ENCODE measurements at regions not wholly inside any gene's neighbourhood (a gene's known extent, or its start where the extent isn't known, plus 50 kb on each side); places are given as distances from the start of the nearest gene placed in this dataset.

GRCh38 chr5:107129051-107129450 is 541.7 kb downstream of the EFNA5 start:
- DNase-seq, result no peak

- DNase-seq, result no peak
Measured at GRCh38 chr5:107127878-107128277, 542.9 kb downstream of the EFNA5 start.

GRCh38 chr5:107126341-107126740 is 544.4 kb downstream of the EFNA5 start:
- no peak for DNase-seq

GRCh38 chr5:107124376-107124775 is 546.4 kb downstream of the EFNA5 start:
- no peak for DNase-seq

- no peak for DNase-seq
Measured at GRCh38 chr5:107123014-107123413, 547.7 kb downstream of the EFNA5 start.

GRCh38 chr5:107121793-107122519 is 548.8 kb downstream of the EFNA5 start:
- no peak for DNase-seq

GRCh38 chr5:107119656-107120055 is 551.1 kb downstream of the EFNA5 start:
- no peak for DNase-seq

- no peak for DNase-seq
Measured at GRCh38 chr5:107118184-107119019, 552.3 kb downstream of the EFNA5 start.

- DNase-seq, result no peak
Measured at GRCh38 chr5:107112216-107112615, 558.5 kb downstream of the EFNA5 start.

GRCh38 chr5:107104040-107104995 is 566.4 kb downstream of the EFNA5 start:
- no peak for DNase-seq

GRCh38 chr5:107103522-107103921 is 567.2 kb downstream of the EFNA5 start:
- DNase-seq, result no peak

- DNase-seq, result no peak
Measured at GRCh38 chr5:107100121-107100520, 570.6 kb downstream of the EFNA5 start.

GRCh38 chr5:107099506-107099905 is 571.2 kb downstream of the EFNA5 start:
- no peak for DNase-seq

GRCh38 chr5:107092695-107093094 is 578.0 kb downstream of the EFNA5 start:
- DNase-seq, result no peak

- DNase-seq, result no peak
Measured at GRCh38 chr5:107090506-107090905, 580.2 kb downstream of the EFNA5 start.

GRCh38 chr5:107088907-107089306 is 581.8 kb downstream of the EFNA5 start:
- DNase-seq, result no peak

GRCh38 chr5:107085572-107085971 is 585.2 kb downstream of the EFNA5 start:
- no peak for DNase-seq

GRCh38 chr5:107074996-107075395 is 595.7 kb downstream of the EFNA5 start:
- DNase-seq, result no peak

- DNase-seq, result no peak
Measured at GRCh38 chr5:107072967-107073366, 597.8 kb downstream of the EFNA5 start.

- DNase-seq, result no peak
Measured at GRCh38 chr5:107072440-107072839, 598.3 kb downstream of the EFNA5 start.

GRCh38 chr5:107068782-107069181 is 602.0 kb downstream of the EFNA5 start:
- DNase-seq, result no peak

GRCh38 chr5:107067395-107067794 is 603.3 kb downstream of the EFNA5 start:
- no peak for DNase-seq

GRCh38 chr5:107063511-107063910 is 607.2 kb downstream of the EFNA5 start:
- no peak for DNase-seq

Measured in activated CD8-positive, alpha-beta memory T cell treated with anti-CD3 and anti-CD28 coated beads, Interleukin-2, amount 50 U/mL, for 48 hours (primary cell).